Left forelimb (tissue), 1 donor: ENCODE measurements at regions not wholly inside any gene's neighbourhood (a gene's known extent, or its start where the extent isn't known, plus 50 kb on each side); places are given as distances from the start of the nearest gene placed in this dataset.

Experiments used
- DNase-seq: peaks from one replicate; pipeline ENCODE4 v3.0.0-alpha.2; 2018; ENCODE audit warnings: low spot score

DNA sequence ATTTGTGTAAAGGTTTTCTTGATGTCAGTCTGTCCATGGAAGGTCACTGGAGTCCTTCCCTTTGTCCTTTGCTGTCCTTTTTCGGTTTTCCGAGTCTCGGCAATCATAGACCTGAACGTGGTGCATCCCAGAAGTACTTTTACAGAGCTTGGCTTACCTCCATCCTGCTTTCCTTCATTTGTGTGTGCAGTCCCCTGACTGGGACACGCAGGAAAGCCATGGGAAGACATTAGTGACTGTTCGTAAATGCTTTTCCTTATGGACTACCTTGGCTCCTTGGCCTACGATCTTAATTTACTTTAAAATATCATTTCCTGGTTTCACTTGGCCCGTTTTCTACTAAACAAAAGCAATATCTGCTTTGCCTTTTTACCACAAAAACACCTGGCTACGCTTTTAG lies 328.4 kb upstream of the RARB start:
- no peak for DNase-seq

DNA sequence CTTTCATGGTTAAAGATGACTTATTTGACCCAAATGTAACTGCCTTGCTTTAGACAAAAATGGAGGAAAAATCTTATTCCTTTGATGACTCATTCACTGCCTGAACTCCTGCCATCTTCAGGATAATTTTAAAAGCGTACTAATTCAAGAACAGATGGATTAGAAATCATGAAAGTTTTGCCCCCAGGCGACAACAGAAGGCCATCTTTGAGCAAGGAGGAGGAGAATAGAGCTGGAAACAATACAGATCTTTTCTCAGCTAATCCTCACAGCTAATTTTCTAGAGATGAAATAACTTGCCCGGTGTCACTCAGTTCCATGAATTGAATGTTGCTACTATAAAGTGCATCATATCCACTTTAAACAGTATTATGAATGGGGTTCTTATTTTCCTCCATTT lies 324.7 kb upstream of the RARB start:
- no peak for DNase-seq

DNA sequence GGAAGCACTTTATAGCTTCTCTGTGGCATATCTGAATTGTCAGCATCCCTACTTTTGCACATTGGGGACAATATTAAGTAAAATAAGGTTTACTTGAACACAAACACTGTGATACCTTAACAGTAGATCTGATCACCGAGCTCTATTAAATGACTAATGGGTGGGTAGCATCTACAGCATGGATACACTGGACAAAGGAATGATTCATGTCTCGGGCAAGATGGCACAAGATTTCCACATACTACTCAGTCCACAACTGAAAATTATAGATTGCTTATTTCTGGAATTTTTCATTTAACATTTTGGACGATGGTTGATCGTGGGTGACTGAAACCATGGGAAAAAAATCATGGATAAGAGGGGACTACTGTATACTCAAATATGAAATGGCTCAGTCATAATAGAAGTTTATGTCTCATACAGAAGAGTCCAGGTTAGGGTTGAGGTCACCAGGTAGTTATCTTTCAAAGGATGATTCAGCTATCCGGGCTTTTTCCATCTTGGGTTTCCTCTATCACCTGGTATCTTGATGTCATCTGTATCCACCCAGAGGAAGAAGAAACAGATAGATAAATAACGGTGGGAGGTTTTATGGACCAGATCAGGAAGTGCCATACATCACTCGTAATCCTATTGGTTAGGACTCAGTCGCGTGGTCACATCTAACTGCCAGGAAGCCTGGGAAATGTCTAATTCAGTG lies 320.0 kb upstream of the RARB start:
- no peak for DNase-seq

DNA sequence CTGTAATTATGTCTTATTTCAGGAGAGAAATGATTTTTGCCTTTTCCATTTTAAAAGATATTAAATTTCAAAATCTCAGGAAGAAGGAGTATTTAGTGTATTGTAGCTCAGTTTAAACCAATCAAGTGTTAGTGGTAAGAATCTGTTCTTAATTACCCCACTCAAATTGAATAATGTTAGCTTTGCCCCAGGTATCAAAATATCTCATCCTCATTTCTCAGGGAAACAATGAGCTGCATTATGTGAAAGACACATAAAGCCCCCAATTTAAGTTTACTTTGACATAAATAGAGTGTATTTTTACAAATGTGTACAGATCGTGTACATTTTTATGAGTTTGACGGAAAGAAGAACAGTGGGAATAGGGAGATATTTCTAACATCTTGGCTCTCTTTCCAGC lies 317.4 kb upstream of the RARB start:
- no peak for DNase-seq

DNA sequence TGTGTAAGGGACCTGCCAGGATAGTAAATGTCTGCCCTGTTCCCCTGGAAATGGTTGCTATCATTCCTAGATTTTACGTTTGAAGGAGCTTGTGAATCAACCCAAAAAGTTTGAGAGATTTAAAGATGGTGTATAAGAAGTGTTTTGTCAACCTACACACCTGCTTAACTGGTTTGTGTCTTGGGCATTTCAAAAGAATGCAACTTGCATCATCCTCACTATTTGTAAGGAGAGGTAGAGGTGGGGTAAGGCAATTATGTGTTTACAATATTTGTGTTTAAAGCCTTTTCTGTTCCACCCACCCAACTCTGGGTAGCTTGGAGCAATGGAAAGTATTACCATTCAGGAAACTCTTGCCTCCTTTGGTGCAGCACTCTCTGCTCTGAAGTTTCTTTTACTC lies 314.2 kb upstream of the RARB start:
- no peak for DNase-seq

DNA sequence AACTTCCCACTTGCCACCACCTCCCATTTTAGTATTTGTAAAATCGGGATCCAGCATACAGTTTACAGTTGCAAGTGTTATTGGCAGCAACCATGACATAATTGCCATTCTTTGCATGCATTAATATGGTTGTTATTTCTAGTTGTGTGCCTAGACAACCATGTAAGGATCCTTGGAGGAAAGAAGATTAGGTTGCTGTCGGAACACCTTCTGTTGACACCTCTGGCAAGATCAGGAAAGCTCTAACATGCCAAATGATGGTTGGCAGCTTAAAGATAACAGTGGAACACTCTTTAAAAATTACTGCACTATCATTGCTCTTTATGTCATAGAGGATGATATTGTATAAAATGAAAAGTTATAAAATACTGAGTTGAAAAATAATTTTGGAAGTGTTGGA lies 313.5 kb upstream of the RARB start:
- DNase-seq, result no peak

DNA sequence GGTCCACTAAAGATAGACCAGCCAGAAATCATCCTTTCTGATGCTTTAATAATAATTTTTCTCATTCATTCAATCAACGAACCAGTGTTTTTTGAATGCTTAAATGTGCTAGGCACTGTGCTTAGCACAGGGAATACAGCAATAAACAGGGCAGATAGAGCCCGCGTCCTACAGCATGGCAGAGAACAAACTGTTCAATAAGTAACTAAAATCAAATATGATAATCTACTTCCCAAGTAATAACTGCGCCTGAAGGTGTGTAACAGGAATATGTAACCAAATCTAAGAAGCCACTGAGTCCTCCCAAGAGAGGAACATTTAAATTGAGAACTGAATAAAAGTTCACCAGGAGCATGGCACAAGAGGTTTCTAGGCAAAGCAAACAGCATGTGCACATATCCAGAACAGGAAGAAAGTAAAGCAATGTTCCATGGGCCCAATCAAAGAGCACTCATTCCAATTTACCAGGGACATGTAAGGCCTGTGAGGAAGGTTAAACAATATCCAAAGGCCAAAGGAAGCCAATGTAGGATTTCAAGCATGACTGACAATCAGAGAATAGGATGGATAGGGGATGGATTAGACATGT lies 311.0 kb upstream of the RARB start:
- DNase-seq, result no peak

DNA sequence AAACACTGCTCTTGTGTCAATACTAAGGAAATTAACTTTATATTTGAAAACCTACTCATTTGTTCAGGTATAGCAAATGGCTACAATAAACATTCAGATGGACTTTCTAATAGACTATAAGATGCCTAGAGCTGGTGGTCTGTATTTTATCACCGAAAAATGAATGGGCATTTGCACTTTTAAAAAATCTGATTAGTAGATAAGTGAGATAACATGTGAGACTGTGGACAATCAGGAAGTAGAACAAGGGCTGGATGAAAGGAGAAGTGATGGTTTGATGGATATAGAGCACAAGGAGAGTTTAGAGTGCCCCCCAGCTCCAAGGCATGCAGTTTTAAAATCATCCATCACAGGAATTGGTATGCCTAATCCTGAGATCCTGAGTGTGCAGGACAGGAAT lies 308.4 kb upstream of the RARB start:
- no peak for DNase-seq

DNA sequence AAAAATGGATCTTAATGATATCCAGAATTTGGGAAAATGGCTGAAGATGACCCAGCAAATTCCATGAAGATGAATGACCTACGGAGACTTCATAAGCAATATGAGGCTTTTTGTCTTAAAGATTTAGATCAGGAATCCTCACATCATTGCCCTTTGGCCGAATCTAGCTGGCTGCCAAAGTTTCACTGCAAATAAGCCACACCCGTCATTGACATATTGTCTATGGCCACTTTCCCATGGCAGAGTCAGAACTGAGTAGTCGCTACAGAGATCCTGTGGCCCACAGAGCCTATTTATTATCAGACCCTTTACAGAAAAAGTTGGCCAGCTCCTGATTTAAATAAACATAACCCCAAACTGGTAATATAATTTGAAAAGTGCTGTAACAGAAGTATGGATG lies 307.4 kb upstream of the RARB start:
- no peak for DNase-seq

DNA sequence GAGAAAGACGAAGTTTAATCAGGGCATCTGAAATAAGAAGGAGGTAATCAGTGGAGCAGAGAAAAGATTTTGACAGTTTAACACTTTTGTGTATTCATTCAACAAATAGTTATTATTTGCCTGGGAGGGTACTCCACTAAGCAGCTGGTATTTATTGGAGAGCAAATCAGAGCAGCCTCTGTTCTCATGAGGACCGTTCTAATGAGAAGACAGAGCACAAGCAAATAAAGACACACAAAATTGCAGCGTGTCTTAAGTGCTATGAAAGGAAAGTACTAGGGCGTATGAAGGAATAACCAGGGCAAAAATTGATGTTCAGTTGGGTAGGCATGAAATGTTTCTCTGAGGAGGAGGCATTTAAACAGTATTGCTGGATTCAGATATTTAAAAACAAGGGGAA lies 302.9 kb upstream of the RARB start:
- no peak for DNase-seq

DNA sequence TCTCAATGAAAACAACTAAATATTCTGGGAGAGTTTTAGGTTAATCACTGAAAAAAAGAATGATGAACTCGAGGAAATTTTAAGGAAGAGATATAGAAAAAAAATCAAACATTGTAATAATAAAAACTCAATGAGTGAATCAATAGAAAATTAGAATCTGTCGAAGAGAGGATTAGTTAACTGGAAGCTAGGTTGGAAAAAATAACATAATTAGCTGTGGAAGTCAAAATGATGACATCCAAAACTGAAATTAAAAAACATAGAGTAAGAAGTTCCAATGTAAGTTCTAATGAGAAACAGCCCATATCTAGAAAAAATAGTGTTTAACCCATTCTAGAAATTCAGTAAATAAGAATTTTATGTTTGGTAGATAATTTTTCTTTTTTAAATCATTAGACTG lies 299.3 kb upstream of the RARB start:
- no peak for DNase-seq

DNA sequence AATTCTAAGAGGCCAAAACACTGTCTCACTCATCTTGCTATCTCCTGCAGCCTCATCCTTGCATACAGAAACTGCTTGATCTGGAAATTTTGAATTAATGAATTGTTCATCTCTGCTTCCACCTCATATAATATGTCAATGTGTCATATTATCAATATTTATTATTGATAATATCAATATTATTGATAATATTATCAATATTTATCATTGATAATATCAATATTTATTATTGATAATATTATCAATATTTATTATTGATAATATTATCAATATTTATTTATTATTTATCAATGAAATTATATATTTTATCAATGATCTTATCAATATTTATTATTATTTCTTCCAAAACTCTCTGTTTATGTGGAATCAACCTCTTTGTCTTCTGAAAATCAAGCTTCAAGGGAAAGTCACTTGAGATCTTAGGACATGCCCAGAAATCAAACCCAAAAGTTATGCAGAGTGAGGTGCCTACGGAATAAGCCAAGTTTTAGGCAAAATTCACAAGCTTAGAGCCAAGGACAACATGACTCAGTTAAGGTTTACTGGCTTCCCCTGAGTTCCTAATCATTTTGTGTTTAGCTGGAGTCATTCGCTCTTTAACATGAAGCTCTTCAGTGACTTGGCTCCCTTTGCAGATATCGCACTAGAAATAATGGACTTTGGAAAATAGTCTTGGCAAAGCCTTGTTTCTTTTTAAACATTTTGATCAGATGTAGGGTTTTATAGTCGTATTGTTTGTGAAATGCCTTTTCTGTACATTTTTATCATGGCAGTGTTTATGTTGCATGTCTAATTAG lies 297.1 kb upstream of the RARB start:
- DNase-seq, result no peak

DNA sequence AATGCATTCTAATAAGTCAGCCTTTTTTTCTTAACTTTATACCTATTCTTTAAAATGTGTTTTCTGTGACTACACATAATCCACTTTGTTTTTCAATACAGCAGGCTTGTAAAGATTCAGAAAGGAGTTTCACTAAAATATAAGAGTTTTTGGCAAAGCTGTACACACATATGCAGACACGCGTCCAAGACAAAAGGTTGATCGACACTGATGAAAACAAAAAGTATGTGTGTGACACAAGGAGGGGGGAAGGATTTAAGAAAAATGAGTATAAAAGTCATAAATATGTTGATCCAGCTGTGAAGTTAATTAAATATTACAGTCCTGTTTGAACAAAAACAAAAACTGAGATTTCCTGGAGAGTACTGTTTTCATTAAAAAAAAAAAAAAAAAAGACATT lies 294.5 kb upstream of the RARB start:
- DNase-seq, result no peak

DNA sequence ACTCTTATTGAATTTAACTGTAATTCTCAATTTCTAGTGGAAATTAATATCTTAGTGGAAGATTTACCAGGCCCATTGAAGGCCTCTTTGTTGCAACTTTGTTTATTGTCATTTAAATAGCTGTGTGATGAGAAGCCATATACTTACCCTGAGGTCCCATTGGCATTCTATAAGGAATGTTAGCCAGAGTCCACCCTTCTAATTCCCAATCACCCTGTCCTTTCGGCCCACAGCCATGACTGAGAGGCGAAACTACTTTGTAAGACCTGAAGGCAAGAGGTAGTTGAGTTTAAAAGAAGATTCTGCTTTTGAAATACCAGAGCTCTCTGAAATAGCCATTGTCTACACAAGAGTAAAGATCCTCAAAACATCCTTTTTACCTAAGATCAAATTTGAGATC lies 290.5 kb upstream of the RARB start:
- DNase-seq, result no peak

DNA sequence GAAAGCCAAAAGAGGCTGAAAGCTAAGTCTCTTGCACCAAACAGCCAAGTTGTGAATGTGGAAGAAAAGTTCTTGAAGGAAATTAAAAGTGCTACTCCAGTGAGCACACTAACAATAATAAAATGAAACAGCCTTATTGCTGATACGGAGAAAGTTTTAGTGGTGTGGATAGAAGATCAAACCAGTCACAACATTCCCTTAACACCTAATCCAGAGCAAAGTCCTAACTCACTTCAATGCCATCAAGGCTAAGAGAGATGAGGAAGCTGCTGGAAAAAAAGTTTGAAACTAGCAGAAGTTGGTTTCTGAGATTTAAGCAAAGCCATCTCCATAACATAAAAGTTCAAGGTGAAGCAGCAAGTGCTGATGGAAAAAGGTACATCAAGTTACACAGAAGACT lies 288.8 kb upstream of the RARB start:
- DNase-seq, result no peak

DNA sequence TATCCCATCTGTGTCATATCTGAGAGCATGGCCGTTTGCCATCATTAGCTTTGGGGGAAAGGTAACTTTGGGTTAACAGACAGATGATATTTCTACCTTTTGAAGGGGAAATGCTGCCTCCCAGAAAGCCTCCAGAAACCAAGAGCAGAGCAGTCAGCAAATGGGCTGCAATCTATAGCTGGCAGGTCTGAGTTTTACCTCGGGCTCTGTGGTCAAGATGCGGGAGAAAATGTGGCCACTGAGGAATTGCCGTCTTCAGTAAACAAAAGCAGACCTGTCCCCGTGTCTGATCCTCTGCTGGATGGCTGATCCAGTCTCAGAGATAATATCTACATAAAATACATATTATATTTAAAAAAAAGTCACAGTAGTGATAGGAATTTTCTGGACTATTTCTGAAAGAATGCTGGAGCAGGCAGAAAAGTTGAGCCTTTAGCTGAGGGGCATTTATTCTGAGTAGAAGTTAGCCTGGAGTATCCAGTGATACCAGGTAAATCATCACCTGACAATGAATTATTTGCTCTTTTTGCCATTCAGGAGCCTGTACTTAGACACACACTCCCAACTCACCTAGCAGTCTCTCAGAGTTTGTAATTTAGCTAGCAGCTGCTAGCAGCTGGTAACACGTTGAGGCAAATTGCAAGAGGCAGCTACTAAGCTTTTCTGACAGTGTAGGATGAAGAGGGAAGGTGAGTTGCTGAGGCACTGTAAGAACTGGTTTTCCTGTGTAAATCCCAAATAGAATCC lies 285.3 kb upstream of the RARB start:
- no peak for DNase-seq

DNA sequence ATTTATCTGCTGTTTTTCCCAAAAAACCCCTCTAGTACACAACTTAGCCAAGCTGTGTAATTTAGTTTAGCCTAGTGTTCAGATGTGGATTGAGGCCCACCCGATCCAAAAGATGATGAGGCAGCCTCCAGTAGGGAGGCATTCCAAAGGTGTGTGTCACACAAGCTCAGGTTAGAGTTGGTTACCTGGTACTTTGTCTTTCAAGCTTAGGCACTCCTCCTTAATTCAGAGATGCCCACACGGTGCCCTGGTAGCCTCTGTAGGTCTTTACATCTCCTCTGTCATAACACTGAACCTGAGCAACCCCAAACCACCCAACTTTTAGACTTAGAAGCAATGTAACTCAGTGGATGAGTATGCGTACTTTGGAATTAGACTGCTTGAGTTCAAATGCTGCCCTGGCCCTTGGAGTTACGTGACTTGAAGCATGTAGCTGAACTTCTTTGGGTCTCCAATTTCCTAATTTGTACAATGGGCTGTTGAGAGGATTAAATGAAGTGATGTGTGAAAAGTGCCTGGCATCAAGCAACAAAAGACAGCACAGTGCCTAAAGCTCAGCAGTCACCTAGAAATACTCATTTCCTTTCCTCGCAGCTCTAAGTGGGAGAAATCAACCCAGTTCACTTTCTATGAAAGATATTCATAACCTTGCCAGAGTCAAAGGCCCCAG lies 284.6 kb upstream of the RARB start:
- DNase-seq, result no peak

DNA sequence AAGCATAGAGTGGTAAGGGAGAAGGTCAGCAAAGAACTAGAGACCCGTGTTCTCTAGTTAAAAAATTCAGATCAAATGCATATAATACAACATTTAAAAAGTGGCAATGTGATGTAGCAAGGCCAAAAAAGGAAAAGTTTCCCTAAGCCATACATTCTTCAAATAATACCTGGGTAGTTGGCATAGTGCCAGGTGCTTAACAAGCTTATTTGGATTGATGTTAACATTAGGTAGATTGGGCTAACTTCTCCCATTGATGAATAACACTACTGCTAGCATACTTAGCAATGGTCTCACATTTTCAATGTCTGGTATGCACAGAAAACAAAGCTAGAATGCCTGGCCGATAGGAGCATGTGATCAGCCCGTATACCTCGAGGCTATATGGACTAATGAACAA lies 283.6 kb upstream of the RARB start:
- no peak for DNase-seq

DNA sequence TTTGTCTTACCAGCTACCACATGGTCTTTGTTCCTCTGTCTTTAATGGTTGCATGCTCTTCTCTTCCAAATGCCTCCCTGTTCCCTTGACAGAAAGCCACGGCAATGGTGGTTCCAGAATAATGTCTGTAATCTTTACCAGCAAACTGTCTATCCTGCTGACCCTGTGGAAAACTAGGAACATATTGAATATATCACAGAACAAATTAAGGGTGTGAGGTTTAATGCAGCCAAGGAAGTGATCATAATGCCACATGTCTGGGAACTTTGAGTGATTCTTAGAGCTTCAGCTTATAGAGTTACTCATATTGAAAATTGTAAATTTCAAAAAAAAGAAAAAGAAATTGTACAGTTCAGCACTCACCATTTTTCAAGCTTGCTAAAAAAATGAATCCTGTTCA lies 282.9 kb upstream of the RARB start:
- no peak for DNase-seq

DNA sequence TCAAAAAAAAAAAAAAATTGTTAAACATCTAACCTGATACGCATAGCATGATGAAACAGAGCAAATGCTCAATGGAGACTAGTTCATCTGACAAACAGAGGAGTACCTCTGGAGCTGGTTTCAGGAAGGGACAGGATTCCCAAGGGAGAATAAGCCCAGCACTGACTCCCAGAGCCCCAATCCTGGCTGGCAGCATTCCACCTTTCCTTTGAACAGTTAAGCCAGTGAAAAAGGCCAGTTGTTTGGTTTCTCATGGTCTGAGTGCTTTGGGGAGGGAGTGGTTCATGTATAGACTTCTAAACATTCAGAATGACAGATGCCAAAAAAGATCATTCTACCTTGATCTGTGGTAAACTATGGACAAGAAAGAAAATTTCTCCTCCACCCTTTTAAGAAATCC lies 277.9 kb upstream of the RARB start:
- DNase-seq, result no peak

DNA sequence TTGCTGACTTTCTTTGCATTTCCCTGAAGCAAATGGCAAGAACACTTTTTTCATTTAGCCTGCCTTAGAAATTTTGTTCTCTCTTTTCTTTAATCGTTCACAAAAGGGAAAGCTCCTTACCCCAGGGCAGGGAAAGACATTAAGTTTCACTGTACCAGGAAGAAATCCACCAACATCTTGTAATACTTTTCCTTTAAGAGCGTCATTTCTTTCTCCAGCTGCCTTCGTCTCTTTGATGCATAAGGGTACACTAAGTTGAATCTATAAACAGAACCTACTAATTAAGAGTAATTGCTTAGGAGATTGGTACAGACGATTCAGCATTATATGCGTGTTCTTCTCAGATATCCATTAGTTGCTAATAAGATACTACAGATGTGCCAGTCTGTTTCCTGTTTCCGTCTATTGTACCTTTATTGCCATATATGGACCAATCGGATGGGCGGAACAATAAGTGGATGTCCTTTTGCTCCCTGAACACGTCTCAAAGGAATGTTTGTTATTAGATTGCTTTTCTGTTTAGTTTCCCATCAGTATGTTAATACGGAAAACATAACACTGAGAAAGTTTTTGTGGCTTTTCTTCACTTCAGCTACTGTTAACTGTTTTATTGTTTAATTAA lies 276.7 kb upstream of the RARB start:
- DNase-seq, result no peak

DNA sequence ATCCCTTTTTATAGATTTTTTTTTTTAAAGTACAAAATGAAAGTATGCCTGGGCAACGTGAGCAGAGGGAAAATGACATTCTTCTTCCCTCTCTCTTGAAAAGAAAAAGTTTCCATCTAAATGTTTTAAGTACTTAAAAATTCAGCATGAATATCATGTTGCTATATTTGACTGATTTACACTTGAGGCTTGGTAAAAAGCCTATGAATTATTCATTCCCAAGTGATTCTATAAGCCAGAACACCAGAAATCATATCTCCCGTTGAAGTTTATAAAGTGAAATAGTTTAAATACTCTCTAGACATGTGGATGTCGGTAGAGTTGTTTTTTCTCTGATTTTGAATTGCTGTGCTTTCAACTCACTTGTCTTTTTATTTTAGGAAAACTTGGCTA lies 276.2 kb upstream of the RARB start:
- no peak for DNase-seq
